ENCODE measurements at regions not wholly inside any gene's neighbourhood (a gene's known extent, or its start where the extent isn't known, plus 50 kb on each side); places are given as distances from the start of the nearest gene placed in this dataset.
A peak's percentile ranks its signal among the peaks of the same experiment; 100 is the strongest.
"Not testable (repeated sequence)": the region's sequence is repeated elsewhere in the genome, so short reads cannot be mapped to it uniquely, and the experiment has no call there.

- not testable (repeated sequence) for H3K4me3 Mint-ChIP-seq; ATAC-seq; H3K4me1 Mint-ChIP-seq (ENCODE audit: low read depth); DNase-seq; H3K9me3 Mint-ChIP-seq; H3K36me3 Mint-ChIP-seq (ENCODE audit: insufficient read depth); H3K27me3 Mint-ChIP-seq (ENCODE audit: low read depth)
Observed at GRCh38 chr22:11795979-11796378, 3732.0 kb upstream of the OR11H1 start.

GRCh38 chr22:11815481-11815880, 3712.5 kb upstream of the OR11H1 start:
- peaks cover 11% of the 10 kb centered on the region for H3K9me3 Mint-ChIP-seq
- H3K27me3 Mint-ChIP-seq (ENCODE audit: low read depth); H3K4me1 Mint-ChIP-seq (ENCODE audit: low read depth); ATAC-seq; H3K36me3 Mint-ChIP-seq (ENCODE audit: insufficient read depth); H3K4me3 Mint-ChIP-seq; DNase-seq: not testable (repeated sequence)

- H3K4me3 Mint-ChIP-seq; H3K4me1 Mint-ChIP-seq (ENCODE audit: low read depth); DNase-seq; H3K27me3 Mint-ChIP-seq (ENCODE audit: low read depth); ATAC-seq; H3K36me3 Mint-ChIP-seq (ENCODE audit: insufficient read depth): not testable (repeated sequence)
- peaks cover 11% of the 10 kb centered on the region for H3K9me3 Mint-ChIP-seq
Observed at GRCh38 chr22:11818845-11819244, 3709.1 kb upstream of the OR11H1 start.

GRCh38 chr22:11822326-11822725, 3705.7 kb upstream of the OR11H1 start:
- H3K9me3 Mint-ChIP-seq; ATAC-seq; H3K36me3 Mint-ChIP-seq (ENCODE audit: insufficient read depth); H3K4me3 Mint-ChIP-seq; H3K27me3 Mint-ChIP-seq (ENCODE audit: low read depth); DNase-seq; H3K4me1 Mint-ChIP-seq (ENCODE audit: low read depth): not testable (repeated sequence)

- H3K4me3 Mint-ChIP-seq, result not testable (repeated sequence)
Observed at GRCh38 chr22:11825009-11825408, 3703.0 kb upstream of the OR11H1 start.

GRCh38 chr22:11826000-11826399, 3702.0 kb upstream of the OR11H1 start:
- not testable (repeated sequence) for H3K4me1 Mint-ChIP-seq (ENCODE audit: low read depth); ATAC-seq; H3K27me3 Mint-ChIP-seq (ENCODE audit: low read depth); H3K9me3 Mint-ChIP-seq; DNase-seq; H3K36me3 Mint-ChIP-seq (ENCODE audit: insufficient read depth); H3K4me3 Mint-ChIP-seq

More at GRCh38 chr22:11825009-11825408, 3703.0 kb upstream of the OR11H1 start:
- not testable (repeated sequence) for DNase-seq; ATAC-seq; H3K4me1 Mint-ChIP-seq (ENCODE audit: low read depth); H3K9me3 Mint-ChIP-seq; H3K36me3 Mint-ChIP-seq (ENCODE audit: insufficient read depth); H3K27me3 Mint-ChIP-seq (ENCODE audit: low read depth)

GRCh38 chr22:11829426-11829825, 3698.6 kb upstream of the OR11H1 start:
- H3K27me3 Mint-ChIP-seq (ENCODE audit: low read depth); H3K36me3 Mint-ChIP-seq (ENCODE audit: insufficient read depth); H3K4me1 Mint-ChIP-seq (ENCODE audit: low read depth); H3K9me3 Mint-ChIP-seq; ATAC-seq; H3K4me3 Mint-ChIP-seq: not testable (repeated sequence)
- peak; percentile 6 for DNase-seq

Measured in activated T-cell treated with anti-CD3 and anti-CD28 coated beads, Interleukin-2, amount 50 U/mL, for 4 hours (primary cell).